HG03066 (cell line): ENCODE measurements at regions not wholly inside any gene's neighbourhood (a gene's known extent, or its start where the extent isn't known, plus 50 kb on each side); places are given as distances from the start of the nearest gene placed in this dataset.
A peak's percentile ranks its signal among the peaks of the same experiment; 100 is the strongest.

Experiments used
- ATAC-seq: cut with Tn5 transposase; IDR thresholded peaks from one replicate; pipeline ENCODE4 v1.9.1; 2021; ENCODE audit warnings: low read depth; ENCODE audit not compliant: unreplicated experiment

GRCh38 chr9:106400170-106400569 lies 462.8 kb upstream of the ZNF462 start:
- no peak for ATAC-seq

- ATAC-seq: no peak
These were observed 462.0 kb upstream of the ZNF462 start for GRCh38 chr9:106400950-106401349.

DNA sequence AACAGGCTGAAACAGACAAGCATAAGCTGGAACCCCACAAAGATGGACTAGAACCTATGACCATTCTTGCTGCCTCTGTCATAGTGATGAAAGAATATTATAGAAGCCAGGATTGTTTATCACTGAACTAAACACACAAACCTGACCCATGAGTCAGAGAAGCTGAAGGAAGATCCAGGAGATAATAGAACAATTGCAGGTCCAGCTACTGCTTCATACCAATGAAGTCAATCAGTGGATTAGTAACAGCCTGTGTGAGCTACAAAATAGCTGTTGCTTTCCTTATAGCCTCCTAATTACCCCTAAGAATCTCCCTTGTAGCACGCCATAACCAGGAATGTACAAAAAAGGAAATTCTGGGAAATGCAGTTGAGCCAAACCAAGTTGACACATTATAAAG lies 459.9 kb upstream of the ZNF462 start:
- no peak for ATAC-seq

- no peak for ATAC-seq
These were observed 458.8 kb upstream of the ZNF462 start for GRCh38 chr9:106404137-106404536.

- ATAC-seq: no peak
These were observed 457.0 kb upstream of the ZNF462 start for GRCh38 chr9:106405871-106406435.

GRCh38 chr9:106414042-106414441 lies 448.9 kb upstream of the ZNF462 start:
- ATAC-seq: no peak

DNA sequence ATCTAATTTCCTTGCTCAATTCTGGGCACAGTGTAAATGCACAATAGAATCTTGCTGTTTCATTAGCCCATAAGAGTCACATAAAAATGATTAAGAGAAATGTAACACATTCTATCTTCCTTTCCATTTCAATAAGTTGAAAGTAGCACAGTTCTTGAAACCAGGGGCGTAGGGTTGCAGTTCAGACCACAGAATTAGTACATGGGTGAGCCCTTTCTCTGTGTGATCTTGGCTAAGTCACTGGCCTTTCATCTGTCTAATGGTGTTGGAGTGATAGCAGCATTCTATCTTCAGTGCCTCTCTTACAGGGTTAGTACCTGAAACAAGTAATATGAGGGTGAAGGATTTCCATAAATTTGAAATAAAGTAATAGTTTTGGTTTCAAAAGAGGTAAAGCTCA lies 445.3 kb upstream of the ZNF462 start:
- ATAC-seq: peak; percentile 45

- no peak for ATAC-seq
These were observed 443.1 kb upstream of the ZNF462 start for GRCh38 chr9:106419829-106420228.

DNA sequence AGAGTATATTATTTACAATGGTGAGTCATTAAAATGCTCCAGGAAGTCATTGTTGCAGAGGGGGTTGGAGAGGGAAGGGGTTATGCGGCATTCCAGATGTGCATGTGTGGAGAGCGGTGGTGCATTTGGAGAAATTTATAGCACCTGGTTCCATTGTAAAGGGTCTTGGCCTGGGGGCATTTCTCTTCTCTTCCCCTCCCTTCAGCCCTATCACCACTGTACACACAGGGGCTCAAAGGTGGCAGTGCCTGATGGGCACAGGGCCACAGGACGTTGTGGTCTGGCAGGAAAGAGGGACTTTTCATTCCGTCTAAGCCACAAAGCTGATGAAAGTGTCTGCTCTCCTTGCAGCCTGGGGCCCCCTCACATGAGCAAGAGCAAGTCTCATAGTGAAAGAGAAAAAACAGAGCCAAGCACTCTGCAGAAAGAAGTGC lies 442.4 kb upstream of the ZNF462 start:
- ATAC-seq: peak; percentile 68

- ATAC-seq: peak; percentile 30
These were observed 441.2 kb upstream of the ZNF462 start for GRCh38 chr9:106421772-106422171.

- ATAC-seq: no peak
These were observed 439.4 kb upstream of the ZNF462 start for GRCh38 chr9:106423575-106423974.

GRCh38 chr9:106432631-106433030 lies 430.3 kb upstream of the ZNF462 start:
- ATAC-seq: no peak

DNA sequence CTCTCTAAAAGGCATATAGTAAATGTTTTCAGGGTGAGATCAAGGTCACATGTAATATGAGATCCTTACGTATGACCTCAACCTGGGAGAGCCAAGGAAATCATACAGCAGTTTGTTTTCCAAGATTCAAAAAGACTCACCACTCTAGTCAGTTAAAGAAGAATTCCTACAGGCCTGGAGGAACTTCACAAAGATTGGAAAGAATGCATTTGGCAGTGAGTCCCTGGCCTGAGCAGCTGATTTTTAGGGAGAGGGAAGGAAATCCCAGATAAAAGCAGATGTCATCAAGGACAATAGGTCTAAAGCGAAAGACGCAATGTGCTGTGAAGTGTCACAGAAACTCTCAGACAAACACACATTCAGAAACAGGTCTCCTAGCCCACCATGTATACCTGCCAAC lies 424.0 kb upstream of the ZNF462 start:
- no peak for ATAC-seq

DNA sequence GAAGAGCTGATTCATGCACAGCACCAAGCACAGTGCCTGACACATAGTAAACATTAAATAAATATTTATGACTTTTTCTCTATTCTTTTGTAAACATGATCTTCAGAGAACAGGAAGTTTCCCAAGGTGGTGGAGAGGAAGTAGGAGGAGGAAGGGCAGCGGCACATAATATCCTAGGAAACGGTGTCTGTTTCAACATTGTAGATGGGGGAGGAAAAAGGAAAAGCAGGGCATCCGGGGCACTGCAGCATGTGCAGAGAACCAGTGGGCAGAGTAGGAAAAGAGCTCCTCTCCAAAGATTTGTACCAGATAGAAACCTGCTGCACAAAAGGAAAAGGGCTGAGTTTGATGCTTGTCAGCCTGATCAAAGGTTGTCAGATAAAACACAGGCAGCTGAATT lies 421.7 kb upstream of the ZNF462 start:
- ATAC-seq: no peak

- no peak for ATAC-seq
These were observed 419.4 kb upstream of the ZNF462 start for GRCh38 chr9:106443520-106443919.

GRCh38 chr9:106445107-106445506 lies 417.9 kb upstream of the ZNF462 start:
- no peak for ATAC-seq

DNA sequence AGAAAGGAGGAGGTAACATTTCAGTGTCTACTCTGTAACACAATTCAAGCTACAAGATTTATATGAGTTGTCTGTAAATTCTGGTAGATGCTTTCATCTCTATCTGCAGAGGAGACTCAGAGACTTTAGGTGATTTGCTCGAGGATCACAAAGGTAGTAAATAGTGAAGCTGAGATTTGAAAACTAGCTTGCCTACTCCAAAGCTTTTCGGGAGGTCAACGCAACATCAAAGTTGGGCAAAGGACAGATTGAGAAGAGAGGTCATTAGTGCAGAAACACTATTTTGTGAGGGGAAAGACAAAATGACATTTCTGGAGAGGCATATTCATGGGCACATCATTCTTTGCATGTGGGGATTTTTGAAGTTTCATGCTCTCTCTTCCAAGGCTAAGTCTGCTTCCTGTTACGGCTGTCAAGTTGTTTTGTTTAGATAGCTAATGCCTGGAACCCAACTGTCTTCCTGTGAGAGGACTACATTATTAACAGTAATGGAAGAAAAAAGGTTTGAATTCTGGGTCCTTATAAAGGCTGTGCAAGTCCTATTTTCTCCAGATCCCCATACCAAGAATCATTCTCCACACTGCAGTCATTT lies 413.5 kb upstream of the ZNF462 start:
- ATAC-seq: no peak

DNA sequence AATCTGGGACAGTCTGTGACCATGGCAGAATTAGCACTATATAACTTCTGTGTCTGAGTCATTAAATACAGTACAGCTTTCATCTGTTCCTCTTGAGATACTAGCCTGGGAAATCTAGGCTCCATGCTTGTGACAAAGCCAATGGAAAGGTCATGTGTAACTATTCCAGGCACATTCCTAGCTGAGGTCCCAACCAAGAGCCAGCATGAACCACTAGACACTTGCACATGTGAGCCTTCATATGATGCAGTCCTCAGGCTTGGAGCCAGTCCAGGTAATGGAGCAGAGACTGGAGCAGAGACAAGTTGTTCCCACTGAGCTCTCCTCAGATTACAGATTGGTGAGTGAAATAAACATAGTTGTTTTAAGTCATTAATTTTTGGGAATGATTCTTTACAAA lies 412.4 kb upstream of the ZNF462 start:
- ATAC-seq: no peak

DNA sequence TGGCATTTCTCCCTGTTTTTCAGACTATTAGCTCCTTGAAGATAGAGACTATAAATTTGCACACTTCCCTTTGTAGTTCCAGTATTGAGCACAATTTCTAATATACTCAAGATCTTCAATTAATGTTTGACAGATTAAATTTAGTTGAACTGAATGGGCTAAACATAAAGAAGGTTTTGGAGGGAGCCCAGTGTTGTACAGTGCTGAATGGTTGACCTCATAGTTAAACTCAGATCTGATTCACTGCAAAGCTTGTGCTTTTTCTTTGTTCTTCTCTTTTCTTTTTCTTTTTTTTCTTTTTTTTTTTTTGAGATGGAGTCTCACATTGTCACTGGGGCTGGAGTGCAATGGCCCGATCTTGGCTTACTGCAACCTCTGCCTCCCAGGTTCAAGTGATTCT lies 411.7 kb upstream of the ZNF462 start:
- no peak for ATAC-seq

GRCh38 chr9:106456581-106456980 lies 406.4 kb upstream of the ZNF462 start:
- ATAC-seq: no peak

- no peak for ATAC-seq
These were observed 395.7 kb upstream of the ZNF462 start for GRCh38 chr9:106467113-106467864.

DNA sequence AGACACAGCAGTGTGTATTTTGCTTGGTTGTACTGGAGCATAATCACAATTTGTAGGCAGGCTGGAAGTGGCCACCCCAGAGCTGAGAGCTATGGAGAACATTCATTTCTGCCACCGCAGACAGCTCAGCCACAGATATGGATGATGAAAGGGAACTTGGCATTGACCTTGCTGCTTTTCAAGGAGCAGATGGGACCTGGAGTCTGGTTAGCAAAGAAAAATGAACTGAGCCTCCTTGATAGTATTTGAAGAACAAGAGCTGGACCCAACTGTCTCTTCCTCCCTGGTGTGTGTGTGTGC lies 395.2 kb upstream of the ZNF462 start:
- ATAC-seq: no peak
